HepG2 (cell line): ENCODE measurements at regions not wholly inside any gene's neighbourhood (a gene's known extent, or its start where the extent isn't known, plus 50 kb on each side); places are given as distances from the start of the nearest gene placed in this dataset.
A peak's percentile ranks its signal among the peaks of the same experiment; 100 is the strongest.

ENCODE experiments used
- ATAC-seq: fragments of 200-7000 bp; cut with Tn5 transposase; 3 replicates; pipeline ENCODE4 v1.9.1; 2020; ENCODE audit warnings: mild to moderate bottlenecking, moderate library complexity
- BruUV-seq: library from RNA; stranded (reverse); fragments of 400-500 nt; replicated peaks from 2 replicates; lab custom pipeline; 2021; lab: Mats Ljungman, UMichigan
- CTCF ChIA-PET: fragments of 300-600 bp; formaldehyde crosslinking; extraction: SDS; loops from one replicate; lab custom pipeline; 2021; ENCODE audit warnings: low total read pairs, inconsistent platforms, low intra/inter-chr PET ratio; lab: Yijun Ruan, JAX
- POLR2A ChIA-PET: fragments of 350-600 bp; sonication (Branson Sonifier 250); formaldehyde crosslinking; loops from one replicate; lab custom pipeline; 2020; ENCODE audit warnings: antibody characterized with exemption, inconsistent platforms; lab: Yijun Ruan, JAX
- DNase-seq: peaks from one replicate; pipeline ENCODE4 v3.0.0-alpha.2; 2015; ENCODE audit warnings: low spot score
- FAIRE-seq: peaks from 3 replicates; lab custom pipeline; 2011; peaks lifted over from hg19 to GRCh38; lab: Jason Lieb, UNC
- H2AFZ ChIP-seq: one replicate; pipeline ENCODE4 v1.6.1; 2011; ENCODE audit warnings: low read length, inconsistent platforms
- H3K27ac ChIP-seq: fragments of 300-600 bp; 3 replicates; pipeline ENCODE4 v1.8.0; 2011; ENCODE audit warnings: mixed run types, mild to moderate bottlenecking, mixed read lengths, low read length, inconsistent platforms; ENCODE audit not compliant: insufficient read depth; ENCODE audit errors: extremely low read length
- H3K27me3 ChIP-seq, 2 experiments: fragments of 200-600 bp in 1 of 2; 2 replicates in 1 of 2; 3 replicates in 1 of 2; pipeline versions ENCODE4 v1.6.0 to v1.8.0; 2011; ENCODE audit warnings: low read length in 2 of 2, mild to moderate bottlenecking in 2 of 2, moderate library complexity in 2 of 2, inconsistent platforms in 1 of 2; ENCODE audit not compliant: insufficient read depth in 2 of 2, control insufficient read depth in 1 of 2
- H3K36me3 ChIP-seq, 2 experiments: fragments of 200-600 bp in 1 of 2; replicated peaks in 1 of 2; 2 replicates in 1 of 2; 3 replicates in 1 of 2; pipeline versions ENCODE4 v1.5.1 to v1.8.0; 2011; ENCODE audit warnings: low read length in 2 of 2, inconsistent platforms in 1 of 2; ENCODE audit not compliant: insufficient read depth in 2 of 2, control insufficient read depth in 1 of 2
- H3K4me1 ChIP-seq: 2 replicates; pipeline ENCODE4 v1.5.1; 2012; ENCODE audit warnings: low read length, inconsistent platforms; ENCODE audit not compliant: insufficient read depth
- H3K4me2 ChIP-seq: 2 replicates; pipeline ENCODE4 v1.6.0; 2011; ENCODE audit warnings: low read depth, low read length, inconsistent platforms
- H3K4me3 ChIP-seq, 3 experiments: fragments of 200-600 bp in 1 of 3; sonication (generic), shearing (Covaris generic) in 1 of 3; replicated peaks in 1 of 3; 2 replicates each; pipeline ENCODE4 v1.5.1; 2011 to 2016; ENCODE audit warnings: low read length in 3 of 3, inconsistent platforms in 2 of 3, low read depth in 2 of 3, mild to moderate bottlenecking in 2 of 3, control low read depth in 1 of 3, mixed read lengths in 1 of 3; ENCODE audit not compliant: insufficient read depth in 1 of 3
- H3K79me2 ChIP-seq: one replicate; pipeline ENCODE4 v1.6.1; 2011; ENCODE audit warnings: low read length, inconsistent platforms; ENCODE audit not compliant: insufficient read depth
- H3K9ac ChIP-seq: 2 replicates; pipeline ENCODE4 v1.6.0; 2011; ENCODE audit warnings: mild to moderate bottlenecking, low read depth, low read length, inconsistent platforms; ENCODE audit not compliant: insufficient read depth
- H3K9me3 ChIP-seq: 2 replicates; pipeline ENCODE4 v1.5.1; 2012; ENCODE audit warnings: mild to moderate bottlenecking, low read length
- H4K20me1 ChIP-seq: 2 replicates; pipeline ENCODE4 v1.6.0; 2011; ENCODE audit warnings: inconsistent platforms, mild to moderate bottlenecking, low read length, moderate library complexity; ENCODE audit not compliant: insufficient read depth
- MAFF ChIP-seq: IDR thresholded peaks from 2 replicates; pipeline ENCODE4 v1.6.1; 2011; ENCODE audit warnings: low read depth, low read length, improper control_type of control experiment
- MAFK ChIP-seq, 2 experiments: IDR thresholded peaks in 1 of 2; conservative IDR thresholded peaks in 1 of 2; 2 replicates each; pipeline ENCODE4 v1.6.1; 2011; ENCODE audit warnings: improper control_type of control experiment in 2 of 2, low read length in 2 of 2
- SRF ChIP-seq: IDR thresholded peaks from 2 replicates; pipeline ENCODE4 v1.6.1; 2011; ENCODE audit warnings: mild to moderate bottlenecking, low read depth, low read length, moderate library complexity
- TCF7L2 ChIP-seq: IDR thresholded peaks from 2 replicates; pipeline ENCODE4 v1.6.1; 2011; ENCODE audit warnings: mild to moderate bottlenecking, low read depth, low read length, moderate library complexity
- ZC3H13 ChIP-seq: sonication (generic); formaldehyde crosslinking; IDR thresholded peaks from 2 replicates; pipeline ENCODE4 v1.8.1; 2023; ENCODE audit warnings: mild to moderate bottlenecking, missing genetic modification reagents, moderate library complexity
- in situ Hi-C: cut with HindIII; loops from 2 replicates; pipeline ENCODE4 v1.10.0; 2017; ENCODE audit warnings: low pct_unique_long_range_greater_than_20kb; ENCODE audit not compliant: extremely low pct_ligation_motif_present
- intact Hi-C: fragments of 100-400 bp; cut with micrococcal nuclease; formaldehyde crosslinking; loops from one replicate; pipeline ENCODE4 v1.10.0; 2022; ENCODE audit not compliant: unreplicated experiment
- TF ChIP-seq, protein P1 (sequence below): sonication (generic); formaldehyde crosslinking; IDR thresholded peaks from 2 replicates; pipeline ENCODE4 v1.4.0; 2020; ENCODE audit warnings: missing genetic modification reagents

- TF ChIP-seq, protein P1, sequence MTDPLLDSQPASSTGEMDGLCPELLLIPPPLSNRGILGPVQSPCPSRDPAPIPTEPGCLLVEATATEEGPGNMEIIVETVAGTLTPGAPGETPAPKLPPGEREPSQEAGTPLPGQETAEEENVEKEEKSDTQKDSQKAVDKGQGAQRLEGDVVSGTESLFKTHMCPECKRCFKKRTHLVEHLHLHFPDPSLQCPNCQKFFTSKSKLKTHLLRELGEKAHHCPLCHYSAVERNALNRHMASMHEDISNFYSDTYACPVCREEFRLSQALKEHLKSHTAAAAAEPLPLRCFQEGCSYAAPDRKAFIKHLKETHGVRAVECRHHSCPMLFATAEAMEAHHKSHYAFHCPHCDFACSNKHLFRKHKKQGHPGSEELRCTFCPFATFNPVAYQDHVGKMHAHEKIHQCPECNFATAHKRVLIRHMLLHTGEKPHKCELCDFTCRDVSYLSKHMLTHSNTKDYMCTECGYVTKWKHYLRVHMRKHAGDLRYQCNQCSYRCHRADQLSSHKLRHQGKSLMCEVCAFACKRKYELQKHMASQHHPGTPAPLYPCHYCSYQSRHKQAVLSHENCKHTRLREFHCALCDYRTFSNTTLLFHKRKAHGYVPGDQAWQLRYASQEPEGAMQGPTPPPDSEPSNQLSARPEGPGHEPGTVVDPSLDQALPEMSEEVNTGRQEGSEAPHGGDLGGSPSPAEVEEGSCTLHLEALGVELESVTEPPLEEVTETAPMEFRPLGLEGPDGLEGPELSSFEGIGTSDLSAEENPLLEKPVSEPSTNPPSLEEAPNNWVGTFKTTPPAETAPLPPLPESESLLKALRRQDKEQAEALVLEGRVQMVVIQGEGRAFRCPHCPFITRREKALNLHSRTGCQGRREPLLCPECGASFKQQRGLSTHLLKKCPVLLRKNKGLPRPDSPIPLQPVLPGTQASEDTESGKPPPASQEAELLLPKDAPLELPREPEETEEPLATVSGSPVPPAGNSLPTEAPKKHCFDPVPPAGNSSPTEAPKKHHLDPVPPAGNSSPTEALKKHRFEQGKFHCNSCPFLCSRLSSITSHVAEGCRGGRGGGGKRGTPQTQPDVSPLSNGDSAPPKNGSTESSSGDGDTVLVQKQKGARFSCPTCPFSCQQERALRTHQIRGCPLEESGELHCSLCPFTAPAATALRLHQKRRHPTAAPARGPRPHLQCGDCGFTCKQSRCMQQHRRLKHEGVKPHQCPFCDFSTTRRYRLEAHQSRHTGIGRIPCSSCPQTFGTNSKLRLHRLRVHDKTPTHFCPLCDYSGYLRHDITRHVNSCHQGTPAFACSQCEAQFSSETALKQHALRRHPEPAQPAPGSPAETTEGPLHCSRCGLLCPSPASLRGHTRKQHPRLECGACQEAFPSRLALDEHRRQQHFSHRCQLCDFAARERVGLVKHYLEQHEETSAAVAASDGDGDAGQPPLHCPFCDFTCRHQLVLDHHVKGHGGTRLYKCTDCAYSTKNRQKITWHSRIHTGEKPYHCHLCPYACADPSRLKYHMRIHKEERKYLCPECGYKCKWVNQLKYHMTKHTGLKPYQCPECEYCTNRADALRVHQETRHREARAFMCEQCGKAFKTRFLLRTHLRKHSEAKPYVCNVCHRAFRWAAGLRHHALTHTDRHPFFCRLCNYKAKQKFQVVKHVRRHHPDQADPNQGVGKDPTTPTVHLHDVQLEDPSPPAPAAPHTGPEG (CRISPR knock-in tag): no peak
Observed at GRCh38 chr14:48709277-48709785, 876.8 kb downstream of the RPS29 start (continued).

- intact Hi-C loops: no loop called here
- Histone ChIP-seq H3K79me2 (no peaks in the 10 kb centered on the region), H3K4me1 (no peaks in the 10 kb centered on the region), H3K9me3 (peaks cover 58% of the 10 kb centered on the region), H3K27ac (no peak overlapping the region), H4K20me1 (no peaks in the 10 kb centered on the region), H3K9ac (no peak overlapping the region), H2AFZ (no peak overlapping the region), H3K4me2 (no peak overlapping the region), H3K27me3 (no peaks in the 10 kb centered on the region), H3K4me3 (no peak overlapping the region), H3K36me3 (no peaks in the 10 kb centered on the region)
- DNase-seq (no peak), ATAC-seq (no peak), FAIRE-seq (no peak)
- ChIA-PET POLR2A (no interaction called here), CTCF (no interaction called here)
- no TSS peak for BruUV-seq
- in situ Hi-C loops: no loop called here
- TF ChIP-seq ZC3H13: no peak
- peak; percentile 68 for TF ChIP-seq MAFF
- TF ChIP-seq MAFK (conservative IDR thresholded peaks at IDR 0.05 in 1 of 2, IDR thresholded peaks at IDR 0.05 in 1 of 2; ENCODE audit: low read length in 2 of 2): peak; percentile 41 to 76
- TF ChIP-seq SRF: no peak
- TF ChIP-seq TCF7L2: no peak
Observed at GRCh38 chr14:48704639-48705038, 881.5 kb downstream of the RPS29 start.
